Motor neuron (in vitro differentiated cells): ENCODE measurements at regions not wholly inside any gene's neighbourhood (a gene's known extent, or its start where the extent isn't known, plus 50 kb on each side); places are given as distances from the start of the nearest gene placed in this dataset.
A peak's percentile ranks its signal among the peaks of the same experiment; 100 is the strongest.
"Not testable (repeated sequence)": the region's sequence is repeated elsewhere in the genome, so short reads cannot be mapped to it uniquely, and the experiment has no call there.

ENCODE experiments used
- ATAC-seq, 8 experiments: fragments of 200-7000 bp; cut with Tn5 transposase; replicated peaks in 6 of 8; 2 replicates each; pipeline ENCODE4 v1.8.0; 2021; ENCODE audit warnings: mild to moderate bottlenecking in 8 of 8, moderate library complexity in 8 of 8
- H3K27ac ChIP-seq, 2 donors: fragments of 250-450 bp; sonication (Bioruptor Pico); 2 replicates each; pipeline ENCODE4 v1.9.0; 2021; ENCODE audit warnings: antibody characterized with exemption in 2 of 2, mild to moderate bottlenecking in 2 of 2, moderate library complexity in 1 of 2
- H3K4me1 ChIP-seq, 2 donors: fragments of 250-450 bp; sonication (Bioruptor Pico); replicated peaks in 1 of 2; 2 replicates each; pipeline ENCODE4 v1.6.1; 2021; ENCODE audit warnings: antibody characterized with exemption in 2 of 2, mild to moderate bottlenecking in 2 of 2, moderate library complexity in 1 of 2
- H3K4me3 ChIP-seq, 5 donors: fragments of 250-450 bp; sonication (Bioruptor Pico); 2 replicates each; pipeline ENCODE4 v1.9.0; 2021; ENCODE audit warnings: antibody characterized with exemption in 5 of 5, mild to moderate bottlenecking in 5 of 5, moderate library complexity in 4 of 5
- WGBS, 10 experiments: fragments of 450-650 bp; shearing (Covaris generic); methylation state at CpG; one replicate each; pipeline ENCODE4 v1.0.0; 2022; 5-methylcytosine and 5-hydroxymethylcytosine counted together
- in situ Hi-C, 9 experiments: fragments of 400-800 bp; cut with MboI; loops; one replicate each; pipeline ENCODE4 v1.15.0; 2021; ENCODE audit warnings: low sequenced_read_pairs in 9 of 9, low pct_unique_long_range_greater_than_20kb in 2 of 9; ENCODE audit not compliant: unreplicated experiment in 9 of 9

DNA sequence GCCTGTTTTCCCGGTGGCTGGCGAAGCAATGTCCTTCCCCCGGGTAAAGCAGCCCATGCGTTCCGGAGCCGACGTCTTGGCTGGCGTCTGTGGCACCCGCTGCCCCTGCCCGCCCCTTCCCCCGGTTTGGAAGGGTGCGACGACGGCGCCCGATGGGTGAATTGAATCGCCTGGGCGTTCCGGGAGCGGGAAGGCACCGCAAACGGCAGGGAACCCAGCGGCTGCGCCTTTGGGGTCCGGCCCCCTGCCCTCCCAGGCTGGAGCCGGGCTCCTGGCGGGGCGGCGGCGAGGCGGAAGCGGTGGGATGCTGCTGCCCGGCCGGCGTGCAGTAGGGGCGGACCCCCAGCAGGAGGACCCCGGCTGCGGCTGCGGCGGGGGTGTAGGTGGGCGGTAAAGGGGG is 123.6 kb upstream of the RHOU start:
- H3K4me3 ChIP-seq, in situ Hi-C loops, H3K27ac ChIP-seq, ATAC-seq, H3K4me1 ChIP-seq: not testable (repeated sequence)
- no CpG with 5 or more reads among the region's 41 CpGs for WGBS, 10 experiments

DNA sequence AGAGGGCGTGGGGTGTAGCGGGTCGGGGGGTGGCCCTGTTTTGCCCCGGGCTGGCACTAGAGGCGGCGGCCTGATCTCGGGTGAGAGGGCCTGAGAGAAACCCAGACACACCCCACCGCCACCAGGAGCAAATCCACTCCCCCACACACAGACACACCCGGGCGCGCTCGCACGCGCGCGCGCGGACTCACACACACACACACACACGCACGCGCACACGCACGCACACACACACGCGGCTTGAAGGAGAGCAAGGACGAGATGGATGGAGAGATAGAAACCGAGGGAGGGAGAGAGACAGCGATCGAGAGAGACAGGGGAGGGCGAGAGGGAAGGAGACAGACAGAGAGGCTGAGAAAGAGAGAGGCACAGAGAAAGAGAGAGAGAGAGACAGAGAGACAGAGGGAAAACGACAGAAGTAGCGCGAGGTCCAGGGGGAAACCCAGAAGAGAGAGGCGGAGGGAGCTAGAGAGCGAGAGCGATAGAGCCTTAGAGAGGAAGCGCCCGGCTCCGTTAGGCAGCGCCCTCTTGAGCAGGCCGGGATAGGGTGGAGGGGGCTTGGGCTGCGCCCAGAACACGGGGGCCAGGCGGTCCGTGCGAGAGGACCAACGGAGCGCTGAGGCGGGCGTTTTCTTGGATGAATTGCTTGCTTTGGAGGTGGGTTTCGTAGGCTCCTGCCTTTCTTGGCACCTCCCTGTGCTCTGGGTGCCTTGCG is 113.1 kb upstream of the RHOU start:
- H3K4me3 ChIP-seq = peak overlapping the region in 4 of 5 donors; percentile 20 to 34 (median 26)
- WGBS, 10 experiments = no CpG with 5 or more reads among the region's 52 CpGs
- H3K27ac ChIP-seq, in situ Hi-C loops, H3K4me1 ChIP-seq, ATAC-seq: not testable (repeated sequence)

DNA sequence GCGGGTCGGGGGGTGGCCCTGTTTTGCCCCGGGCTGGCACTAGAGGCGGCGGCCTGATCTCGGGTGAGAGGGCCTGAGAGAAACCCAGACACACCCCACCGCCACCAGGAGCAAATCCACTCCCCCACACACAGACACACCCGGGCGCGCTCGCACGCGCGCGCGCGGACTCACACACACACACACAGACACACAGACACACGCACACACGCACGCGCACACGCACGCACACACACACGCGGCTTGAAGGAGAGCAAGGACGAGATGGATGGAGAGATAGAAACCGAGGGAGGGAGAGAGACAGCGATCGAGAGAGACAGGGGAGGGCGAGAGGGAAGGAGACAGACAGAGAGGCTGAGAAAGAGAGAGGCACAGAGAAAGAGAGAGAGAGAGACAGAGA is 108.8 kb upstream of the RHOU start:
- in situ Hi-C loops, ATAC-seq, H3K4me1 ChIP-seq: not testable (repeated sequence)

DNA sequence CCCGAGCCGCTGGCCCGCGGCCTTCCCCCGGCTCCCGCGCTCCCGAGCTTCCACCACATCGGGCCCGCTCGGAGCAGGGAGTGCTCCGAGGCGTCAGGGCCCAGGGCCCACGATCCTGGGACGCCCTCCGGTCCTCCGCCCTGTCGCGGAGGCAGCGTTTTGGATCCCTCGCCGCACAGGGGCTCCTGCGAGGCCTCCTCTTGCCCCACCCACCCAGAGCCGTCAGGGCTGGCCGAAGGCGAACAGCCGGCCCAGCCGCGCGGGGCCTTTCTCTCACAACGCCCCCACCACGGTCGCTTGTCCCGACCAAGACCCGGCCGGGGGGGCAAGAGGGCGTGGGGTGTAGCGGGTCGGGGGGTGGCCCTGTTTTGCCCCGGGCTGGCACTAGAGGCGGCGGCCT is 102.4 kb upstream of the RHOU start:
- in situ Hi-C loops, H3K4me1 ChIP-seq, ATAC-seq, H3K27ac ChIP-seq, H3K4me3 ChIP-seq: not testable (repeated sequence)
- WGBS, 10 experiments = no CpG with 5 or more reads among the region's 42 CpGs

More for the DNA sequence above, 108.8 kb upstream of the RHOU start:
- not testable (repeated sequence) for H3K4me3 ChIP-seq, H3K27ac ChIP-seq
- no CpG with 5 or more reads among the region's 30 CpGs for WGBS, 10 experiments

- ATAC-seq, H3K27ac ChIP-seq, H3K4me1 ChIP-seq, in situ Hi-C loops: not testable (repeated sequence)
- peak overlapping the region in 4 of 5 donors; percentile 30 to 74 (median 43) for H3K4me3 ChIP-seq
- 0 to 47% methylated on average over 3 to 11 of the region's 40 CpGs; no CpG with 5 or more reads in 8 of the 10 experiments for WGBS, 10 experiments
These were observed 100.0 kb upstream of the RHOU start for GRCh38 chr1:228635304-228635703.

DNA sequence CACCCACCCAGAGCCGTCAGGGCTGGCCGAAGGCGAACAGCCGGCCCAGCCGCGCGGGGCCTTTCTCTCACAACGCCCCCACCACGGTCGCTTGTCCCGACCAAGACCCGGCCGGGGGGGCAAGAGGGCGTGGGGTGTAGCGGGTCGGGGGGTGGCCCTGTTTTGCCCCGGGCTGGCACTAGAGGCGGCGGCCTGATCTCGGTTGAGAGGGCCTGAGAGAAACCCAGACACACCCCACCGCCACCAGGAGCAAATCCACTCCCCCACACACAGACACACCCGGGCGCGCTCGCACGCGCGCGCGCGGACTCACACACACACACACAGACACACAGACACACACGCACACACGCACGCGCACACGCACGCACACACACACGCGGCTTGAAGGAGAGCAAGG is 97.8 kb upstream of the RHOU start:
- H3K4me3 ChIP-seq, H3K4me1 ChIP-seq, ATAC-seq, in situ Hi-C loops, H3K27ac ChIP-seq: not testable (repeated sequence)
- WGBS, 10 experiments = no CpG with 5 or more reads among the region's 39 CpGs

GRCh38 chr1:228646717-228647522 is 88.4 kb upstream of the RHOU start:
- 0 to 6% (median 2%) methylated on average over 2 to 31 of the region's 49 CpGs; no CpG with 5 or more reads in 1 of the 10 experiments for WGBS, 10 experiments
- no peak overlapping the region for H3K27ac ChIP-seq
- H3K4me1 ChIP-seq = peaks cover 5 to 16% of the 10 kb centered on the region in 2 donors
- peak overlapping the region; percentile 28 to 41 (median 38) for H3K4me3 ChIP-seq
- in situ Hi-C loops = no loop called here
- ATAC-seq = peak; percentile 50 to 82 (median 70)

DNA sequence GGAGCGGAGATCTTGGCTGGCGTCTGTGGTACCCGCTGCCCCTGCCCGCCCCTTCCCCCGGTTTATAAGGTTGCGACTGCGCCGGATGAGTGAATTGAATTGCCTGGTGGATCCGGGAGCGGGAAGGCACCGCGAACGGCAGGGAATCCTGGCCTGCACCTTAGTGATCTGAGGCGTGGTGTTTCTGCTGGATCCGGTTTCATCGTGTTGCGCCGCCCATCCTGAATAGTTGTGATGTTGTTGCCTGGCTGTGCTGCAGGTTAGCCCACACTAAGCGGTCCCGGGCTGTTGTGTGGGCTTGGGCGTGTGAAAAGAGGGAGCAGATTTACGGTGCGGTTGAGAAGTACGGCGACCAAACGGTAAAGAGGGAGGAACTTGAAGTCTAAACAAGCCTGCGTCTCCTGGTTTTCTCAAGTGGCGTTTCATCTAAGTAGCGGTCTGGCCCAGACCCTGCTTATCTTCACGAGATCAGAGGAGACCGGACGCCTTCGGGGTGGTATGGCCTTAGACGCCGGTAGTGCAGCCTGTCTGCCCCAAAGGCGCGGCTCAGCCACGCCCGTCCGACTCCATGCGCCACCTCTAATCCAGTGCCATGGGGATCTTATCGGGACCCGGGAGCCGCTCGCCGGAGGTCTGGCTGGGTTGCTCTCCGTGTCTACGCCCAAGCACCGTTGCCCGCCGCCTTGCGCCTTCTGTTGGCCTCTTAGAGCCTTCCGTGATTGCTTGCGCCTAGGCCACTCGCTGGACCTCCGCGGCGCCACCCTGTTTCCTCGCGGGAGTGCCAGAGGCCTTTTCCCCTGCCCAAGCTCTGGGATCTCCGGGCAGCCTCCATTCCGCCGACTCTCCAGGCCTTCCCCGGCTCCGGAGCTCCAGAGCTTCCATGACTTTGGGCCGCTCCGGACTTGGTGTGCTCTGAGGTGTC is 87.5 kb upstream of the RHOU start:
- in situ Hi-C loops = no loop called here
- WGBS, 10 experiments = 0 to 10% (median 4%) methylated on average over 1 to 47 of the region's 67 CpGs; no CpG with 5 or more reads in 2 of the 10 experiments
- peak overlapping the region; percentile 28 to 41 (median 38) for H3K4me3 ChIP-seq
- H3K4me1 ChIP-seq = peaks cover 5 to 16% of the 10 kb centered on the region in 2 donors
- H3K27ac ChIP-seq = no peak overlapping the region
- ATAC-seq = peak; percentile 61 to 86 (median 72)

GRCh38 chr1:228648647-228649383 is 86.5 kb upstream of the RHOU start:
- WGBS, 10 experiments = 43 to 95% (median 71%) methylated on average over 10 to 16 of the region's 16 CpGs
- ATAC-seq = no peak
- in situ Hi-C loops = no loop called here
- H3K4me3 ChIP-seq = peak overlapping the region in 2 of 5 donors; percentile 38 to 41
- peaks cover 5 to 16% of the 10 kb centered on the region in 2 donors for H3K4me1 ChIP-seq
- no peak overlapping the region for H3K27ac ChIP-seq

DNA sequence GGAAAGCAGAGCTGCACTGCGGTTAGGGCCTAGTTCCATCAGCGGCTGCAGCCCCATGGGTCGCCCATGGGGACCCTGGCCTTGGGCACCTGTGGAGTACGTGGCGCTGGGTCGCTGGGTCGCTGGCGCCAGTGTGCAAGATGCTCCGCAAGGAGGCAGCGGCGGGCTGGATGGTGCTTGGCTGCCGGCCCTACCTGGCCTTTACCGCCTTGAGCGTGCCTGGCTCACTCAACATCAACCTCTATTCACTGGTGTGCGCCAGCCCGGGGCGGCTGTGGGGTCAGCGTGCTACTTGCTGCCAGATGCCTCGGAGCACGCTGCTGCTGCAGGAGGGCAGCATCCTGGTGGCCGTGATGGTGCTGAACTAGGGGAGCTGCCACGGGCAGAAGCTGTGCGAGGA is 85.1 kb upstream of the RHOU start:
- in situ Hi-C loops = no loop called here
- no peak for ATAC-seq
- WGBS, 10 experiments = 11 to 100% (median 80%) methylated on average over 1 to 4 of the region's 23 CpGs; no CpG with 5 or more reads in 3 of the 10 experiments
- no peak overlapping the region for H3K27ac ChIP-seq
- H3K4me1 ChIP-seq = peaks cover 5 to 16% of the 10 kb centered on the region in 2 donors
- no peak overlapping the region for H3K4me3 ChIP-seq

DNA sequence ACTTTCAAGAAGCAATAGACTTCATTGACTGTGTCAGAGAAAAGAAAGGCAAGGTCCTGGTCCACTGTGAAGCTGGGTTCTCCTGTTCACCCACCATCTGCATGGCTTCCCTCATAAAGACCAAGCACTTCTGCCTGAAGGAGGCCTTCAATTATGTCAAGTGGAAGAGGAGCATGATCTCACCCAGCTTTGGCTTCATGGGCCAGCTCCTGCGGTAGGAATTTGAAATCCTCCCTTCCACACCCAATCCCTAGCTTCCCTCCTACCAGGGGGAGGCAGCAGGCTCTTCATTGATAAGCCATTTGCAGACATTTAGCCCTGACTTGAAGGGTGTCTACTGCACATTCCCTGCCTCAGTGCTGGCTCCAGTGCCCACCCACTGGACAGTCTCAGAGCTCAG is 84.3 kb upstream of the RHOU start:
- Histone ChIP-seq H3K4me1 (peaks cover 5 to 16% of the 10 kb centered on the region in 2 donors), H3K27ac (no peak overlapping the region), H3K4me3 (no peak overlapping the region)
- in situ Hi-C loops = no loop called here
- WGBS, 10 experiments = 57 to 100% (median 71%) methylated on average over 1 of the region's 1 CpG; no CpG with 5 or more reads in 6 of the 10 experiments
- ATAC-seq = no peak

DNA sequence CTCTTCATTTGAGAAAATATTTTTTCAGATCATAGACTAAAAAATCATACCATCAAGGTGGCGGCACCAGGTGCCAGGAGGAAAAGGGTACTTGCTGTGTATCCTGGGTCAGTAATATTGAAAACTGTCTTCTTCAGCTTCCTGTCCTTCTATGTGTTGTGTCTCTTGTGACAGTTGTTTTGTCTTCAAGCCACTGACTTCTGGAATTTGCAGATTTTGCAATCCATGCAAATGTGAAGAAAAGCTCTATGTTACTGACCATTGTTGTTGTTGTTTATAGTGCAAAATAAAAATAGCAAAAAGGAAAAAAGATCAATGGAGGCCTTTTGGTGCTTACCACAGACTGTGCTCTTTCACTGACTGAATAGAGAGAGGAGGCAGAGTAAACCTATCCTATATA is 83.2 kb upstream of the RHOU start:
- Histone ChIP-seq H3K27ac (no peak overlapping the region), H3K4me3 (no peak overlapping the region), H3K4me1 (peaks cover 5 to 12% of the 10 kb centered on the region in 2 donors)
- in situ Hi-C loops = no loop called here
- 60 to 100% (median 95%) methylated on average over 1 of the region's 1 CpG; no CpG with 5 or more reads in 2 of the 10 experiments for WGBS, 10 experiments
- peak in 1 of 8 experiments; percentile 21 for ATAC-seq
